GM12801 (cell line): ENCODE measurements at regions not wholly inside any gene's neighbourhood (a gene's known extent, or its start where the extent isn't known, plus 50 kb on each side); places are given as distances from the start of the nearest gene placed in this dataset.

ENCODE experiments used
- CTCF ChIP-seq: IDR thresholded peaks from one replicate; pipeline ENCODE4 v1.5.1; 2011; ENCODE audit warnings: control low read depth; ENCODE audit not compliant: insufficient read length; ENCODE audit errors: extremely low read depth

GRCh38 chr1:25066731-25067517 lies 136.8 kb upstream of the RUNX3 start:
- TF ChIP-seq CTCF = no peak

- no peak for TF ChIP-seq CTCF
Observed at GRCh38 chr1:25066256-25066655, 136.2 kb upstream of the RUNX3 start.

DNA sequence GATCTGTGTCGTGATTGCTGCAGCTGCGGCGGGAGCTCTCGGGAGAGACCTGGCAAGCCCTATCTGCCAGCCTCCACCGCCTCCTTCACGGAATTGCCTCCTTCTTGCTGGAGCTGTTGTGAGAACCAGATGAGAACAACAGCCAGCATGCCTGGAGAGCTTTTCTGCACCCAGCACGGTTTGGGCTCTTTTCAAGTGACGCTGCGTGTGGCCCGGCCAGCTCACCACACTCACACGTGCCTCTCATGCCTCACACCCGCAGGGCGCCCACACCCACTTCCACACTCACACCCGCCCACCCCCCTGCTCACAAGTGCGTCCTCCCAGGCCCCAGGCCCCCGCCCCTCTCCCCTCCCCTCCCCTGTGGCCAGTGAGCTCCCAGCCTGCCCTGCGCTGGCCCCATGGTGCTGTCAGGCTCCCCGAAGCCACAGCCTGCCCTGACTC lies 135.7 kb upstream of the RUNX3 start:
- no peak for TF ChIP-seq CTCF

GRCh38 chr1:25065321-25065721 lies 135.2 kb upstream of the RUNX3 start:
- no peak for TF ChIP-seq CTCF

DNA sequence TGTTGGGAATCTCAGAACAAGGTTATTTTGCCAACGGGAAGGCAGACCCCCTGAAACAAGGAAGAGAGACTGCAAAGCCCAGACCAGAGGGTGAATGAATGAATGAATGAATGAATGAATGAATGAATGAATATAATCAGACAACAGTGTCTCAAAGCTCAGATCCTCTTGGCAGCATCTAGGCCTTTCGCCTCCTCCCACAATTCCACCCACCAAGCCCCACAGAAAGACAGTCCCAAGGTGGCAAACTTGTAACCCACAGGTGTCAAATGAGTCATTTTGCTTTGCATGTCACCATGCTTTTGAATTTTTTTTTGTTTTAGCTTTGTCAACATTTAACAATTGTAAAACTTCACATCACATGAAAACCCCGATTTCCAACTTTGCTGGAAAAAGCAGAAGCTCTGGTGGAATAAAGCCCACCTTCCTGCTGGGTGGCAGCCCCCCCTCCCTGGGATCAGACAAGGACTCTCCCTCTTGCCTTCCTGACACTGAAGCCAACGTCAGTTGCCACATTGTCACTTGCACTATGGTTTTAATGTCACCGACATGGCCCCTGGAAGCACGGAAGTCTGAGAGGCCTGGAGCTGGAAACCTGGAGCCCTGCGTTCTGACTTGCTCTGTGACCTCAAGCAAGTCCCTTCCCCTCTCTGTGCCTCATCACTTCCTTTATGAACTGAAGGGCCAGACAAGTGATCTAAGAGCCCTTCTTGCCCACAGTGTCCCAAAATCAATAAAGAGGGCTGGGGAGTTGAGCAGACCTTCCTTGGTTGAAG lies 134.6 kb upstream of the RUNX3 start:
- no peak for TF ChIP-seq CTCF

DNA sequence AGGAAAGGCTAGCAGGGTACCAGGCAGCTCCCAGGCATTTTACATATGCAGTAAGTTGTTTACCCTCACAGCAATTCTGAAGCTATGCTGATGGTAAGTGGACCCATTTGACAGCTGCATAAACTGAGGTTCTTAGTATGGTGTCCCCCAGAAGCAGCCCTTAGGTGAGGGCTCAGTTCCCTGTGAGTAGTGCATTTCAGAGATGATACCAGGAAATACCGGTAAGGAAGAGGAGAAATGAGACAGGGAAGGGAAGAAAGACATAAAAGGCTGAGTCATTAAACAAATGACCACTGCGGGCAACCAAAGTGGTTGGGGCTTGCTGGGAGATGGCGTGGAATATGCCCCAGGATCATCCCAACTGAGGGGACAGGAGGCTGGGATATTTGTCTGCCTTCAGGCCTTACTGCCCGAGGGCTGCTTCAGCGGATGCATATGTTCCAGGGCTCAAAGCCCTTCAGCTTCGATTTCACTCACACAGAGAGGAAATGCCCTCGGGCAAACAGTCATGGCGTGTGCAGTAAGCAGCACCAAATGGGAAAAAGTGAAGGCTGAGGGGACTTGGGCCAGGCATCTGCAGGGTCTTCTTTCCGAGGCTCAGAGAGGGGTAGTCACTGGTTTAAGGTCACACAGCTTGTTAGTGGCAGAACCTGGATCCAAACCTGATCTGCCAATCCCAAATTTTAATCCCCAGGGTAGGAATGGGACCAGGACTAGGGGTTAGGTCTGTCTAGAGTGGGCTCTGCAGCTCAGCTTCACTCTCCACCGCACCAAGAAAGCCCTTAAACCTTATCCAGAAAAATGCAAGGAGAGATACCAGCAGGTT lies 133.7 kb upstream of the RUNX3 start:
- no peak for TF ChIP-seq CTCF
